ENCODE measurements at regions not wholly inside any gene's neighbourhood (a gene's known extent, or its start where the extent isn't known, plus 50 kb on each side); places are given as distances from the start of the nearest gene placed in this dataset.
A peak's percentile ranks its signal among the peaks of the same experiment; 100 is the strongest.
"Not testable (repeated sequence)": the region's sequence is repeated elsewhere in the genome, so short reads cannot be mapped to it uniquely, and the experiment has no call there.

DNA sequence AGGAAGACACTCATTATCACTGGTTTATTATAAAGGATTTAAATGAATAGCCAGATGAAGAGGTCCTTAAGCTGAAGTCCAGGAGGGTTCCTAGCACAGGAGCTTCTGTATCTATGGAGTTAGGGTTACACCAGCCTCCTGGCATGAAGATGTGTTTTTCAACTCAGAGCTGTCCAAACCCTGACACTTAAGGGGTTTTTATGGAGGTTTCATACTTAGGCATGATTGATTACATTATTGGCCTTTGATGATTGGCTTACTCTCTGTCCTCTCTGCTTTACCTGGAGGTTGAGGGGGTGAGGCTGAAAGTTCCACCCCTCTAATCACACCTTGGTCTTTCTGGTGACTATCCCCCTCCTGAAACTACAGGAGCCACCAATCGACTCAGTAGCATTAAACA lies 84.9 kb upstream of the ZNF169 start:
- H3K36me3 Mint-ChIP-seq, result peaks cover 37% of the 10 kb centered on the region
- DNase-seq (no peak), ATAC-seq (ENCODE audit: low read depth) (no peak)
- peak overlapping the region; percentile 54 for H3K27ac Mint-ChIP-seq
- H3K4me1 Mint-ChIP-seq, result peaks cover 49% of the 10 kb centered on the region
- no peaks in the 10 kb centered on the region for H3K9me3 Mint-ChIP-seq
- no peaks in the 10 kb centered on the region for H3K27me3 Mint-ChIP-seq
- H3K4me3 Mint-ChIP-seq, result no peak overlapping the region
- POLR2A ChIA-PET, result interaction anchor here (0.7 kb wide), 1 partner anchor 10 kb away, joined by 3 read pairs; no protein-coding TSS in a partner anchor

DNA sequence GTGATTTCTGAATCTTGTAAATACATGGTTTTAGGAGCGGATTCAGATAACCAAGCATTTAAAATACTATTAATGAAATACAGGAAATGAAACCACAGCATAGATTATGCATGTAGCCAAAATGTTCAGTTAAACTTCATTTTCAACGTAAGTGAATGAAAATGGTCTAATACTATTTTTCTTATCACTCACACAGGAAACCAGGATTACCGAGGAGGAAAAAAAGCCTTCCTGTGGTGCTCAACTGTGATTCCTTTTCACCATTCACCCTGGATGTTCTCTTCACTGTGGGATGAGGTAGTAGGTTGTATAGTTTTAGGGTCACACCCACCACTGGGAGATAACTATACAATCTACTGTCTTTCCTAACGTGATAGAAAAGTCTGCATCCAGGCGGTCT lies 83.4 kb upstream of the ZNF169 start:
- no peak for ATAC-seq (ENCODE audit: low read depth)
- H3K4me1 Mint-ChIP-seq, result peaks cover 42% of the 10 kb centered on the region
- no peak overlapping the region for H3K27ac Mint-ChIP-seq
- no peaks in the 10 kb centered on the region for H3K27me3 Mint-ChIP-seq
- H3K4me3 Mint-ChIP-seq, result no peak overlapping the region
- POLR2A ChIA-PET, result interaction anchor here (1.0 kb wide), 1 partner anchor 11 kb away, joined by 4 read pairs; no protein-coding TSS in a partner anchor
- H3K36me3 Mint-ChIP-seq, result peaks cover 41% of the 10 kb centered on the region
- no peak for DNase-seq
- no peaks in the 10 kb centered on the region for H3K9me3 Mint-ChIP-seq

DNA sequence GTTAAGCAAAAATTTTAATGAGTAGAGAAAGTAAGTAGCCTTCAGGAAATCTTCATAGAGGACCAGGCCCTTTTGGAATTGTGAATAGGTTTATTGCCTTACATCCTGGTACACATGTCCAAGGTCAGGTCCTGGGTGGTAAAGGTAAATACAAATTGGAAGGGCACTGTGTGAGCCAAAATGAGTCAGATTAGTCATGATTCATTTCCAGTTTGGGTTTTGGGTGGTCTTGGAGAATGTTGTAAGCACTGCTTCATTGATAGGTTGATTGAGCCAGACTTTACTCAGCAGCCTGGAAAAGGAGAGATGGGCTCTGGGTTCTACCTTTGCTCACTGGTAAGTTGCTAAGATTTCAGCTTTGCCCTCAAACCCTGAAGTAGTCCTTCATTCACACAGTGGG lies 82.5 kb upstream of the ZNF169 start:
- POLR2A ChIA-PET, result no interaction called here
- Mint-ChIP-seq H3K4me1 (peaks cover 41% of the 10 kb centered on the region), H3K9me3 (no peaks in the 10 kb centered on the region), H3K27ac (no peak overlapping the region), H3K4me3 (no peak overlapping the region), H3K27me3 (no peaks in the 10 kb centered on the region), H3K36me3 (peaks cover 44% of the 10 kb centered on the region)
- DNase-seq, result no peak
- ATAC-seq (ENCODE audit: low read depth), result no peak

DNA sequence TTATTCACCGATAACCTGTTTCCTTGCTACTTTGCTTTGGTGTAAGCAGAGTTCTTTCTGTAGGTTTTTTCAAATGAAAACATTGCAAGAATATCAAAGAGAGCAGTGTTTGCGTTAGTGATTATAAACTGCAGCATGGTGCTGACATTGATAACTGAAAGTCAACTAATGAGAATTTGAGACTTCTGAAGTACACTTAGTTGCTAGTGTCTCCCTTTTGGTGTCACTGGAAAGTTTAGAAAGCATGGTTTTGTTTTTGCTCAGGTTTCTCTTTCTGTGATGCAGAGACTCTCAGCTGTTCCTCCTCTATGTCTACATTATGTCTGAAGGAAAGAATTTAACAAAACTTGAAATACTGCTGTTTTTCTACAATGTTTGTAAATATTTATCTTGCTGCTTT lies 80.2 kb upstream of the ZNF169 start:
- Mint-ChIP-seq H3K9me3 (no peaks in the 10 kb centered on the region), H3K27me3 (no peaks in the 10 kb centered on the region), H3K4me3 (no peak overlapping the region), H3K27ac (no peak overlapping the region), H3K36me3 (peaks cover 46% of the 10 kb centered on the region), H3K4me1 (peaks cover 32% of the 10 kb centered on the region)
- DNase-seq, result no peak
- no peak for ATAC-seq (ENCODE audit: low read depth)
- POLR2A ChIA-PET, result interaction anchor here (1.4 kb wide), 1 partner anchor 12 kb away, joined by 5 read pairs; no protein-coding TSS in a partner anchor

DNA sequence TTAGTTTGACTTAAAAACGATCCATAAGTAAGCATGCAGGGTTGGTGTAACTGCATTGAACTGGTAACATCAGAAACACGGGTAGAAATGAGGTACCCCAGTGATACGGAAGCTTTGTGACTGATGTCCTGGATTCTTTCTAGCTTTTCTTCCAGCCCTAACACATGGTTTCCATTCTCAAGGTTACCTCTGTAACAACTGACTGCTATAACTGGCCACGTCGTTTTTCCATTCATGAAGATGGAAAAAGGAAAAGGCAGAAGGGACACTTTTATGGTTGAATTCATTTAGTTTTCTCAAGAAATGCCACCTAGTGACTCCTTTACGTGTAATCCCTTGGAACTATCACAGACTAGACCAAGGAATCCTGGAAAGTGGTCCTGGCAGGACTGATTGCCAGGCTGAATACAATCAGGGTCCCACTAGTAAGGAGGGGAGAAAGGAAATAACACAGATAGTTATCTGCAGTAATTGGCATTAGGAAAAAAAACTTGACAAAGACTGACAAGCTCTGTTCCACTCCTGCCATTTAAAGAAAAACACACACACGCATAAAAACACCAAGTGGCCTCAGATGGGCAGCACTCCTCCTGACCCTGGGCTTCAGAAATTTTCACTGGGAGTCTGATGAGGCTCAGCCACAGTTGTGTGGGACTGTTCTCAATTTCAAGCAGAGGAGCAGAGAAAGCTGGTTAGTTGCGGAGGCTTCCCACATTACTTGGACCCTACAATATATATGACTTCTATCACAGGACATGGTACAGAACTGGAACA lies 77.5 kb upstream of the ZNF169 start:
- Mint-ChIP-seq H3K9me3 (no peaks in the 10 kb centered on the region), H3K4me1 (peaks cover 19% of the 10 kb centered on the region), H3K27me3 (no peaks in the 10 kb centered on the region), H3K27ac (no peak overlapping the region), H3K4me3 (no peak overlapping the region), H3K36me3 (peaks cover 44% of the 10 kb centered on the region)
- POLR2A ChIA-PET, result interaction anchor here (0.9 to 1.4 kb wide), 2 partner anchors 12 to 15 kb away, joined by 3 to 4 read pairs; no protein-coding TSS in a partner anchor
- DNase-seq (no peak), ATAC-seq (ENCODE audit: low read depth) (no peak)

DNA sequence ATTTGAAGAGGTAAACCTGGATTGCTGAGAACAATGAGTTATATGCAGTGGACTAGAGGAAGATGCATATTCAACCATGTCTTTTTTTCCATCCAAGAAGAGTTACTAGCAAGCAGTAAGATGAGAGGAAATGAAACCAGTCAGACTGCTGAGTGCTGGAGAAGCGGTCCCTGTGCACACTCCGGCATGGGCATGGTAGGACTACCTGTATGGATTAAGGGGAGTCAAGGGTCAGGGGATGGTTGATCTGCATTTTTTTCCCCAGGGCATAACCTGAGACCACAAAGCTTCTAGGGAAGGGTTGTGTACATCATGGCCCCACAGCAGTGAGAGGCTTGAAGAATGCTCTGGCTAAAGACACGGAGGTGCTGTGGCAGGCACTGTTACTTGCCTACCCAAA lies 76.6 kb upstream of the ZNF169 start:
- no peak for DNase-seq
- peaks cover 12% of the 10 kb centered on the region for H3K4me1 Mint-ChIP-seq
- H3K9me3 Mint-ChIP-seq, result peaks cover 4% of the 10 kb centered on the region
- H3K4me3 Mint-ChIP-seq, result no peak overlapping the region
- POLR2A ChIA-PET, result interaction anchor here (0.8 to 1.4 kb wide), 2 partner anchors 12 to 16 kb away, joined by 3 read pairs; no protein-coding TSS in a partner anchor
- H3K27ac Mint-ChIP-seq, result no peak overlapping the region
- no peaks in the 10 kb centered on the region for H3K27me3 Mint-ChIP-seq
- peaks cover 43% of the 10 kb centered on the region for H3K36me3 Mint-ChIP-seq
- no peak for ATAC-seq (ENCODE audit: low read depth)

DNA sequence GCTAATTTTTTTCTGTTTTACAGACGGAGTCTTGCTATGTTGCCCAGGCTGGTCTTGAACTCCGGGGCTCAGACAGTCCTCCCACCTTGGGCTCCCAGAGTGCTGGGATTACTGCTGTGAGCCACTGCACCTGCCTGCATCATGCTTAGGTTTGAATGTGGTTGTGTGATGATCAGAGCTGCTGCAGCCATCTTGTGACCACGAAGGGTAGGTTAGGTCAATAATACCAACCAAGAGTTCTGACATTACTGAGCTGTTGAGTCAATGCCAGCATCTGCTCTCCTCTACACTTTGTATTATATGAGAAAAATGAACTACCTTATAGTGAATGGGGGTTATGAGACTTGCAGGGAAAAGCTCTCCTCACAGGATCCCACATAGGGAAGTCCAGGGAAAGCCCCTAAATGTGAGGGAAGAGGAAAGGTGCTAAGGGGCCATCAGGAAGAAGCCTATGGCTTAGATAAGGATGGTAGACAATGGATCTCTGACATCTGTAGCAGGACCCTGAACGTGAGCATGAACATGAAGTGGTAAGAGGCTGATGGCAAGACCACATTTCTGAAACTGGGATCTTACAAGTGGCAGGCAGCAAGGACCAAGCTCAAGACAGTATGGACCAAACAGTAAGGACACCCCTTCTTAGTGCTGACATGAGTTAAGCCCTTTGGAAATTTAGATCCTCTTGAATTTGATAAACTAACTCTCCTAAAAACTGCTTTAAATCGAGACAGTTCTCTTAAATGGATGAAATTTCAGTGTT lies 75.7 kb upstream of the ZNF169 start:
- no peaks in the 10 kb centered on the region for H3K27me3 Mint-ChIP-seq
- DNase-seq (no peak), ATAC-seq (ENCODE audit: low read depth) (no peak)
- H3K4me3 Mint-ChIP-seq, result no peak overlapping the region
- H3K36me3 Mint-ChIP-seq, result peaks cover 48% of the 10 kb centered on the region
- POLR2A ChIA-PET, result interaction anchor here (0.5 to 1.6 kb wide), 3 partner anchors 13 to 44 kb away, joined by 3 to 4 read pairs (median 4); no protein-coding TSS in a partner anchor
- H3K9me3 Mint-ChIP-seq, result peaks cover 8% of the 10 kb centered on the region
- peak overlapping the region; percentile 16 for H3K27ac Mint-ChIP-seq
- H3K4me1 Mint-ChIP-seq, result peaks cover 15% of the 10 kb centered on the region

DNA sequence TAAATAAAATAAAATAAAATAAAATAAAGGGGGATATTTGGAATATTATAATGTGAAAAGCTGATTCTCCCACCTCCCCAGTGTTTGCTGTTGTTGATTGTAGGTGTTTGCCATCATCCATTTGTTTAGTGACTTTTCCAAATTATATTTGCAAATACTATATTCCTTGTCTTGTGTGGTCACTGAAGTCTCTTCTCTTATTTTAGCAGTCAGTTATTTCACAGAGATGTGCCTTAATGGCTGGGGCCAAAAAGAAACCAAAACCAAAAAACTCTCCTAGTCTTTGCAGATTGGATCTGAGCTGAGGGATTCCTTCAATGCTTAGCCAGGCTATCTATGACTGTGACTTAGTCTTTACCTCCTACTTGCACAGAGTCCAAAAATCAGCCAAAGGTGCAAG lies 70.9 kb upstream of the ZNF169 start:
- H3K36me3 Mint-ChIP-seq, result peaks cover 58% of the 10 kb centered on the region
- no peak overlapping the region for H3K4me3 Mint-ChIP-seq
- no peak overlapping the region for H3K27ac Mint-ChIP-seq
- peaks cover 25% of the 10 kb centered on the region for H3K9me3 Mint-ChIP-seq
- H3K4me1 Mint-ChIP-seq, result peaks cover 6% of the 10 kb centered on the region
- no peak for ATAC-seq (ENCODE audit: low read depth)
- no peak for DNase-seq
- no peaks in the 10 kb centered on the region for H3K27me3 Mint-ChIP-seq
- POLR2A ChIA-PET, result no interaction called here

DNA sequence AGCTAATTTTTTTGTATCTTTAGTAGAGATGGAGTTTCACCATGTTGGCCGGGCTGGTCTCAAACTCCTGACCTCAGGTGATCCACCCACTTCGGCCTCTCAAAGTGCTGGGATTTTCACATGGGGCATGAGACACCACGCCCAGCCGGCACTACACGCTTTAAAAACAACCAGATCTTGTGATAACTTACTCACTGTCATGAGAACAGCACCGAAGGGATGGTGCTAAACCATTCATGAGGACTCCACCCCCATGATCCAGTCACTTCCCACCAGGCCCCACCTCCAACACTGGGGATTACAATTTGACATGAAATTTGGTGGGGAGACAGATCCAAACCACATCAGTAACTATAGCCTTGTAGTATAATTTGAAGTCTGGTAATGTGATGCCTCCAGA lies 67.4 kb upstream of the ZNF169 start:
- H3K27me3 Mint-ChIP-seq; H3K4me3 Mint-ChIP-seq; H3K4me1 Mint-ChIP-seq; DNase-seq; H3K27ac Mint-ChIP-seq; POLR2A ChIA-PET; ATAC-seq (ENCODE audit: low read depth): not testable (repeated sequence)
- peaks cover 66% of the 10 kb centered on the region for H3K36me3 Mint-ChIP-seq
- peaks cover 41% of the 10 kb centered on the region for H3K9me3 Mint-ChIP-seq

DNA sequence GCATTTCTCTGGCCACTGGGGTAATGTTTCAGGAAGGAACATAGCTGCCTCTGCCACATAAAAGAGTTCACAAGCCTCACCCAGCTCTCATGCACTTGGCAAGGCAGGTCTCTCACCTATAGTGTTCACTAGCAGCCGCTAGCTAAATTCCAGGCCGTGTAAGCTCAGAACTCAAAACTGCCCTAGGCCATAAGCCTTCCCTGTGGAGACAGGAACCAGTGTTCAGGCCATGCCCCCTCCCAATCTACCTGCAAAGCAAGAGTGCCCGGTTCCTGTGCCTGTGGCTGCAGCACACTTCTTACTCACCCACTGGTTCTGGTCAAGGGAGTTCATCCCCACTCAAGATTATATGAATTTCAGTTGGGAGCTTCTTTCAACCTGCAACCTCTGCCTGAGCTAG lies 60.7 kb upstream of the ZNF169 start:
- ATAC-seq (ENCODE audit: low read depth) (no peak), DNase-seq (no peak)
- POLR2A ChIA-PET, result no interaction called here
- Mint-ChIP-seq H3K27ac (no peak overlapping the region), H3K4me3 (no peak overlapping the region), H3K9me3 (peaks cover 23% of the 10 kb centered on the region), H3K27me3 (no peaks in the 10 kb centered on the region), H3K4me1 (no peaks in the 10 kb centered on the region), H3K36me3 (peaks cover 36% of the 10 kb centered on the region)

DNA sequence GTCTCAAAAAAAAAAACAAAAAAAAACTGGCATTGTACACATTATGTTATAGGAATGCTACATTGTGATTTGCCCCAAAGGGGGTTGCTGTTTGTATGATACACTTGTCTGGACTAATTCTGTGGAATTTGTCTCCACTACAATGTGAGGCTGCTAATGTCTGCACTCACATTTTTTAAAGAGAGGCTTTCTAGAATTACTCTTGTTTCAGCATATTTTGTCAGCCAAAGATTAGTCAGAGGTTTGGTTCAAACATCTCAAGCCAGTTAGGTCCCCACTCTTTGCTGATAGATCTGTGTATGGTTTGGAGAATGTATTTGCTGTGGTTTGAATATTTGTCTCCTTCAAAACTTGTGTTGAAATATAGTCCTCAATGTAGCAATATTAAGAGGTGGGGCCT lies 59.3 kb upstream of the ZNF169 start:
- Mint-ChIP-seq H3K36me3 (peaks cover 29% of the 10 kb centered on the region), H3K27me3 (peaks cover 2% of the 10 kb centered on the region), H3K9me3 (peaks cover 26% of the 10 kb centered on the region), H3K4me3 (no peak overlapping the region), H3K4me1 (no peaks in the 10 kb centered on the region), H3K27ac (no peak overlapping the region)
- POLR2A ChIA-PET, result no interaction called here
- no peak for DNase-seq
- no peak for ATAC-seq (ENCODE audit: low read depth)

DNA sequence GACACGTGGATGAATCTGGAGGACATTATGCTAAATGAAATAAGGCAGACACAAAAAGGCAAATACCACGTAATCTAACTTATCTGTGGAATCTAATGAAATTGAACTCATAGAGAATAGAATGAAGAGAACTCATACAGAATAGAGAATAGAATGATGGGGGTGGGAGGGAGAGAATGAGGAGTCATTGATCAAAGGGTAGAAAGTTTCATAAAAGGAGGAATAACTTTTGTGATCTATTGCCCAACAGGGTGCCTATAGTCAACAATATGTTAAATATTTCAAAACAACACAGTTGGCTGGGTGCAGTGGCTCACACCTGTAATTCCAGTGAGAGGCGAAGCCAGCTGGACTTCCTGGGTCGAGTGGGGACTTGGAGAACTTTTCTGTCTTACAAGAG lies 54.9 kb upstream of the ZNF169 start:
- DNase-seq, result no peak
- Mint-ChIP-seq H3K36me3 (peaks cover 10% of the 10 kb centered on the region), H3K27me3 (peaks cover 8% of the 10 kb centered on the region), H3K27ac (no peak overlapping the region), H3K4me1 (no peaks in the 10 kb centered on the region), H3K4me3 (no peak overlapping the region), H3K9me3 (peaks cover 19% of the 10 kb centered on the region)
- POLR2A ChIA-PET, result no interaction called here
- no peak for ATAC-seq (ENCODE audit: low read depth)

DNA sequence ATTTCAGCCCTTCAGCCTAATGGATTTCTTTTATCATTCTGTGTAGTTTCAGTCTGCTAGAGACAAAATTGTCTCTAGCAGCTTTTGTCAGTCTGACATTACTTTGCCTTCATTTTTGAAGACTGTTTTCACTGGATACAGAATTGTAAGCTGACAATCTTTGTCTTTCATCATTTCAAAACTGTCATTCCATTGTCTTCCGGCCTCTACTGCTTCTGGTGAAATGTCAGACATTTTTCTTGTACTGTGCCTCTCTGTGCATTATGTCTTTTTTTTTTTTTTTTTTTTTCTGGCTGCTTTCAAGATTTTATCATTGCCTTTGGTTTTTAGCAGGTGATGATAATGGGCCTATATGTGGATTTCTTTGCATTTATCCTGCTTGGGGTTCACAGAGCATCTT lies 51.3 kb upstream of the ZNF169 start:
- DNase-seq (no peak), ATAC-seq (ENCODE audit: low read depth) (no peak)
- Mint-ChIP-seq H3K27me3 (peaks cover 11% of the 10 kb centered on the region), H3K9me3 (peaks cover 14% of the 10 kb centered on the region), H3K27ac (no peak overlapping the region), H3K4me3 (no peak overlapping the region), H3K36me3 (no peaks in the 10 kb centered on the region), H3K4me1 (no peaks in the 10 kb centered on the region)
- POLR2A ChIA-PET, result no interaction called here

Measured in activated naive CD8-positive, alpha-beta T cell treated with anti-CD3 and anti-CD28 coated beads, Interleukin-2, amount 10 ng/mL, durations not matched to agents 7 days and 5 days (primary cell).